GM23338 (cell line): ENCODE measurements at regions not wholly inside any gene's neighbourhood (a gene's known extent, or its start where the extent isn't known, plus 50 kb on each side); places are given as distances from the start of the nearest gene placed in this dataset.

ENCODE experiments used
- ATAC-seq: fragments of 200-7000 bp; cut with Tn5 transposase; 3 replicates; pipeline ENCODE4 v1.9.1; 2020
- DNase-seq: peaks from one replicate; pipeline ENCODE4 v3.0.0-alpha.2; 2015; ENCODE audit warnings: low spot score
- H2AFZ ChIP-seq: fragments of 200-600 bp; sonication (generic); 2 replicates; pipeline ENCODE4 v1.8.0; 2016; ENCODE audit warnings: antibody characterized with exemption, mild to moderate bottlenecking, moderate library complexity
- H3F3A ChIP-seq: fragments of 200-600 bp; sonication (generic); replicated peaks from 2 replicates; pipeline ENCODE4 v1.8.0; 2017; ENCODE audit warnings: antibody characterized with exemption, mixed run types, low read depth
- H3K27ac ChIP-seq: fragments of 200-600 bp; sonication (generic); 2 replicates; pipeline ENCODE4 v1.6.1; 2016; ENCODE audit warnings: low read depth
- H3K27me3 ChIP-seq: fragments of 200-600 bp; sonication (generic); 2 replicates; pipeline ENCODE4 v1.8.0; 2016; ENCODE audit warnings: mild to moderate bottlenecking, mixed run types, moderate library complexity; ENCODE audit not compliant: insufficient read depth
- H3K36me3 ChIP-seq: fragments of 200-600 bp; sonication (generic); 2 replicates; pipeline ENCODE4 v1.8.0; 2016; ENCODE audit warnings: mild to moderate bottlenecking; ENCODE audit not compliant: insufficient read depth
- H3K4me1 ChIP-seq: fragments of 200-600 bp; sonication (generic); 2 replicates; pipeline ENCODE4 v1.8.0; 2016; ENCODE audit warnings: mild to moderate bottlenecking, moderate library complexity; ENCODE audit not compliant: insufficient read depth
- H3K4me2 ChIP-seq: fragments of 200-600 bp; sonication (generic); 2 replicates; pipeline ENCODE4 v1.7.1; 2017; ENCODE audit warnings: mixed run types
- H3K4me3 ChIP-seq: fragments of 200-600 bp; sonication (generic); 2 replicates; pipeline ENCODE4 v1.6.1; 2016; ENCODE audit warnings: mixed run types
- H3K79me2 ChIP-seq: fragments of 200-600 bp; sonication (generic); replicated peaks from 2 replicates; pipeline ENCODE4 v1.8.0; 2017; ENCODE audit warnings: mild to moderate bottlenecking; ENCODE audit not compliant: insufficient read depth
- H3K9me2 ChIP-seq: fragments of 200-600 bp; sonication (generic); 2 replicates; pipeline ENCODE4 v1.8.0; 2017; ENCODE audit not compliant: insufficient read depth
- H4K20me1 ChIP-seq: fragments of 200-600 bp; sonication (generic); replicated peaks from 2 replicates; pipeline ENCODE4 v1.8.0; 2017; ENCODE audit warnings: mild to moderate bottlenecking; ENCODE audit not compliant: insufficient read depth
- H3K27ac Mint-ChIP-seq: 2 replicates; pipeline ENCODE4 v1.8.0; 2020; ENCODE audit warnings: inconsistent platforms, mild to moderate bottlenecking, moderate library complexity, mixed read lengths
- H3K27me3 Mint-ChIP-seq: 3 replicates; pipeline ENCODE4 v1.8.0; 2022; ENCODE audit warnings: low read depth, mild to moderate bottlenecking, moderate library complexity, mixed read lengths, inconsistent platforms; ENCODE audit not compliant: insufficient read depth, poor library complexity
- H3K36me3 Mint-ChIP-seq: 3 replicates; pipeline ENCODE4 v1.8.0; 2021; ENCODE audit warnings: low read depth, mild to moderate bottlenecking, inconsistent platforms, moderate library complexity, mixed read lengths
- H3K4me1 Mint-ChIP-seq: 3 replicates; pipeline ENCODE4 v1.8.0; 2020; ENCODE audit warnings: mild to moderate bottlenecking, inconsistent platforms, mixed read lengths
- H3K4me3 Mint-ChIP-seq: 3 replicates; pipeline ENCODE4 v1.8.0; 2021; ENCODE audit warnings: moderate library complexity, mild to moderate bottlenecking, inconsistent platforms, mixed read lengths
- H3K9me3 Mint-ChIP-seq: 3 replicates; pipeline ENCODE4 v1.8.0; 2020; ENCODE audit warnings: moderate library complexity, mild to moderate bottlenecking, inconsistent platforms, mixed read lengths
- CREB1 ChIP-seq: fragments of 250-450 bp; sonication (Bioruptor Pico); IDR thresholded peaks from 2 replicates; pipeline ENCODE4 v1.5.0; 2020; ENCODE audit warnings: low read depth, mild to moderate bottlenecking, moderate library complexity
- EZH2 ChIP-seq: fragments of 200-600 bp; sonication (generic); IDR thresholded peaks from one replicate; pipeline ENCODE4 v1.8.0; 2017; ENCODE audit warnings: antibody characterized with exemption, mild to moderate bottlenecking, low read depth; ENCODE audit not compliant: unreplicated experiment
- EZH2phosphoT487 ChIP-seq: fragments of 200-600 bp; sonication (generic); IDR thresholded peaks from one replicate; pipeline ENCODE4 v1.8.1; 2018; ENCODE audit warnings: antibody characterized with exemption; ENCODE audit not compliant: unreplicated experiment
- JUNB ChIP-seq: IDR thresholded peaks from one replicate; pipeline ENCODE4 v1.6.1; 2016; ENCODE audit warnings: antibody characterized with exemption; ENCODE audit not compliant: unreplicated experiment
- NANOG ChIP-seq: IDR thresholded peaks from 2 replicates; pipeline ENCODE4 v1.6.1; 2016; ENCODE audit warnings: antibody characterized with exemption, borderline replicate concordance
- POLR2AphosphoS5 ChIP-seq: IDR thresholded peaks from 2 replicates; pipeline ENCODE4 v1.6.1; 2016; ENCODE audit warnings: antibody characterized with exemption, low read depth
- REST ChIP-seq: IDR thresholded peaks from one replicate; pipeline ENCODE4 v1.6.1; 2018; ENCODE audit warnings: antibody characterized with exemption; ENCODE audit not compliant: unreplicated experiment
- STAT1 ChIP-seq: IDR thresholded peaks from one replicate; pipeline ENCODE4 v1.6.1; 2016; ENCODE audit warnings: antibody characterized with exemption; ENCODE audit not compliant: unreplicated experiment
- ZNF114 ChIP-seq: fragments of 250-450 bp; sonication (Bioruptor Pico); IDR thresholded peaks from 2 replicates; pipeline ENCODE4 v1.5.0; 2020; ENCODE audit warnings: mild to moderate bottlenecking, moderate library complexity
- ZNF331 ChIP-seq: fragments of 250-450 bp; sonication (Bioruptor Pico); IDR thresholded peaks from 2 replicates; pipeline ENCODE4 v1.5.0; 2020; ENCODE audit warnings: low read depth, mild to moderate bottlenecking, moderate library complexity
- TF ChIP-seq, protein P1 (sequence below), 2 experiments: fragments of 200-600 bp in 1 of 2; sonication (generic) in 1 of 2; conservative IDR thresholded peaks; 2 replicates each; pipeline versions ENCODE4 v1.5.1 to v1.6.1; 2016 to 2017; ENCODE audit warnings: antibody characterized with exemption in 2 of 2, low read depth in 2 of 2, mild to moderate bottlenecking in 2 of 2, moderate library complexity in 1 of 2
- TF ChIP-seq, protein P2 (sequence below): IDR thresholded peaks from 2 replicates; pipeline ENCODE4 v1.6.1; 2016; ENCODE audit warnings: antibody characterized with exemption
- TF ChIP-seq, protein P3 (sequence below): fragments of 250-450 bp; sonication (Bioruptor Pico); IDR thresholded peaks from 2 replicates; pipeline ENCODE4 v1.5.0; 2020; ENCODE audit warnings: mild to moderate bottlenecking, moderate library complexity

GRCh38 chr10:36003688-36004087 is 361.6 kb upstream of the FZD8 start:
- H3K27ac Mint-ChIP-seq, result no peak overlapping the region
- Histone ChIP-seq H4K20me1 (no peaks in the 10 kb centered on the region), H3K4me2 (no peak overlapping the region), H3K9me2 (no peaks in the 10 kb centered on the region), H3K27ac (no peak overlapping the region), H3K27me3 (no peaks in the 10 kb centered on the region), H3F3A (no peaks in the 10 kb centered on the region), H3K36me3 (no peaks in the 10 kb centered on the region), H3K4me1 (no peaks in the 10 kb centered on the region), H2AFZ (no peak overlapping the region), H3K4me3 (no peak overlapping the region), H3K79me2 (no peaks in the 10 kb centered on the region)
- H3K4me1 Mint-ChIP-seq, result no peaks in the 10 kb centered on the region
- no peak for ATAC-seq
- no peaks in the 10 kb centered on the region; the same call in 2 of the 3 replicates for H3K36me3 Mint-ChIP-seq
- no peak for DNase-seq
- TF ChIP-seq EZH2, result no peak
- TF ChIP-seq ZNF114 (CRISPR knock-in tag), result no peak
- TF ChIP-seq POLR2AphosphoS5, result no peak
- TF ChIP-seq, protein P1, sequence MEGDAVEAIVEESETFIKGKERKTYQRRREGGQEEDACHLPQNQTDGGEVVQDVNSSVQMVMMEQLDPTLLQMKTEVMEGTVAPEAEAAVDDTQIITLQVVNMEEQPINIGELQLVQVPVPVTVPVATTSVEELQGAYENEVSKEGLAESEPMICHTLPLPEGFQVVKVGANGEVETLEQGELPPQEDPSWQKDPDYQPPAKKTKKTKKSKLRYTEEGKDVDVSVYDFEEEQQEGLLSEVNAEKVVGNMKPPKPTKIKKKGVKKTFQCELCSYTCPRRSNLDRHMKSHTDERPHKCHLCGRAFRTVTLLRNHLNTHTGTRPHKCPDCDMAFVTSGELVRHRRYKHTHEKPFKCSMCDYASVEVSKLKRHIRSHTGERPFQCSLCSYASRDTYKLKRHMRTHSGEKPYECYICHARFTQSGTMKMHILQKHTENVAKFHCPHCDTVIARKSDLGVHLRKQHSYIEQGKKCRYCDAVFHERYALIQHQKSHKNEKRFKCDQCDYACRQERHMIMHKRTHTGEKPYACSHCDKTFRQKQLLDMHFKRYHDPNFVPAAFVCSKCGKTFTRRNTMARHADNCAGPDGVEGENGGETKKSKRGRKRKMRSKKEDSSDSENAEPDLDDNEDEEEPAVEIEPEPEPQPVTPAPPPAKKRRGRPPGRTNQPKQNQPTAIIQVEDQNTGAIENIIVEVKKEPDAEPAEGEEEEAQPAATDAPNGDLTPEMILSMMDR (conservative IDR thresholded peaks at IDR 0.05; ENCODE audit: low read depth in 2 of 2), result no peak
- TF ChIP-seq, protein P2, sequence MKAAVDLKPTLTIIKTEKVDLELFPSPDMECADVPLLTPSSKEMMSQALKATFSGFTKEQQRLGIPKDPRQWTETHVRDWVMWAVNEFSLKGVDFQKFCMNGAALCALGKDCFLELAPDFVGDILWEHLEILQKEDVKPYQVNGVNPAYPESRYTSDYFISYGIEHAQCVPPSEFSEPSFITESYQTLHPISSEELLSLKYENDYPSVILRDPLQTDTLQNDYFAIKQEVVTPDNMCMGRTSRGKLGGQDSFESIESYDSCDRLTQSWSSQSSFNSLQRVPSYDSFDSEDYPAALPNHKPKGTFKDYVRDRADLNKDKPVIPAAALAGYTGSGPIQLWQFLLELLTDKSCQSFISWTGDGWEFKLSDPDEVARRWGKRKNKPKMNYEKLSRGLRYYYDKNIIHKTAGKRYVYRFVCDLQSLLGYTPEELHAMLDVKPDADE, result no peak
- TF ChIP-seq NANOG, result no peak
- TF ChIP-seq CREB1, result no peak
- no peak for TF ChIP-seq ZNF331 (CRISPR knock-in tag)
- TF ChIP-seq, protein P3, sequence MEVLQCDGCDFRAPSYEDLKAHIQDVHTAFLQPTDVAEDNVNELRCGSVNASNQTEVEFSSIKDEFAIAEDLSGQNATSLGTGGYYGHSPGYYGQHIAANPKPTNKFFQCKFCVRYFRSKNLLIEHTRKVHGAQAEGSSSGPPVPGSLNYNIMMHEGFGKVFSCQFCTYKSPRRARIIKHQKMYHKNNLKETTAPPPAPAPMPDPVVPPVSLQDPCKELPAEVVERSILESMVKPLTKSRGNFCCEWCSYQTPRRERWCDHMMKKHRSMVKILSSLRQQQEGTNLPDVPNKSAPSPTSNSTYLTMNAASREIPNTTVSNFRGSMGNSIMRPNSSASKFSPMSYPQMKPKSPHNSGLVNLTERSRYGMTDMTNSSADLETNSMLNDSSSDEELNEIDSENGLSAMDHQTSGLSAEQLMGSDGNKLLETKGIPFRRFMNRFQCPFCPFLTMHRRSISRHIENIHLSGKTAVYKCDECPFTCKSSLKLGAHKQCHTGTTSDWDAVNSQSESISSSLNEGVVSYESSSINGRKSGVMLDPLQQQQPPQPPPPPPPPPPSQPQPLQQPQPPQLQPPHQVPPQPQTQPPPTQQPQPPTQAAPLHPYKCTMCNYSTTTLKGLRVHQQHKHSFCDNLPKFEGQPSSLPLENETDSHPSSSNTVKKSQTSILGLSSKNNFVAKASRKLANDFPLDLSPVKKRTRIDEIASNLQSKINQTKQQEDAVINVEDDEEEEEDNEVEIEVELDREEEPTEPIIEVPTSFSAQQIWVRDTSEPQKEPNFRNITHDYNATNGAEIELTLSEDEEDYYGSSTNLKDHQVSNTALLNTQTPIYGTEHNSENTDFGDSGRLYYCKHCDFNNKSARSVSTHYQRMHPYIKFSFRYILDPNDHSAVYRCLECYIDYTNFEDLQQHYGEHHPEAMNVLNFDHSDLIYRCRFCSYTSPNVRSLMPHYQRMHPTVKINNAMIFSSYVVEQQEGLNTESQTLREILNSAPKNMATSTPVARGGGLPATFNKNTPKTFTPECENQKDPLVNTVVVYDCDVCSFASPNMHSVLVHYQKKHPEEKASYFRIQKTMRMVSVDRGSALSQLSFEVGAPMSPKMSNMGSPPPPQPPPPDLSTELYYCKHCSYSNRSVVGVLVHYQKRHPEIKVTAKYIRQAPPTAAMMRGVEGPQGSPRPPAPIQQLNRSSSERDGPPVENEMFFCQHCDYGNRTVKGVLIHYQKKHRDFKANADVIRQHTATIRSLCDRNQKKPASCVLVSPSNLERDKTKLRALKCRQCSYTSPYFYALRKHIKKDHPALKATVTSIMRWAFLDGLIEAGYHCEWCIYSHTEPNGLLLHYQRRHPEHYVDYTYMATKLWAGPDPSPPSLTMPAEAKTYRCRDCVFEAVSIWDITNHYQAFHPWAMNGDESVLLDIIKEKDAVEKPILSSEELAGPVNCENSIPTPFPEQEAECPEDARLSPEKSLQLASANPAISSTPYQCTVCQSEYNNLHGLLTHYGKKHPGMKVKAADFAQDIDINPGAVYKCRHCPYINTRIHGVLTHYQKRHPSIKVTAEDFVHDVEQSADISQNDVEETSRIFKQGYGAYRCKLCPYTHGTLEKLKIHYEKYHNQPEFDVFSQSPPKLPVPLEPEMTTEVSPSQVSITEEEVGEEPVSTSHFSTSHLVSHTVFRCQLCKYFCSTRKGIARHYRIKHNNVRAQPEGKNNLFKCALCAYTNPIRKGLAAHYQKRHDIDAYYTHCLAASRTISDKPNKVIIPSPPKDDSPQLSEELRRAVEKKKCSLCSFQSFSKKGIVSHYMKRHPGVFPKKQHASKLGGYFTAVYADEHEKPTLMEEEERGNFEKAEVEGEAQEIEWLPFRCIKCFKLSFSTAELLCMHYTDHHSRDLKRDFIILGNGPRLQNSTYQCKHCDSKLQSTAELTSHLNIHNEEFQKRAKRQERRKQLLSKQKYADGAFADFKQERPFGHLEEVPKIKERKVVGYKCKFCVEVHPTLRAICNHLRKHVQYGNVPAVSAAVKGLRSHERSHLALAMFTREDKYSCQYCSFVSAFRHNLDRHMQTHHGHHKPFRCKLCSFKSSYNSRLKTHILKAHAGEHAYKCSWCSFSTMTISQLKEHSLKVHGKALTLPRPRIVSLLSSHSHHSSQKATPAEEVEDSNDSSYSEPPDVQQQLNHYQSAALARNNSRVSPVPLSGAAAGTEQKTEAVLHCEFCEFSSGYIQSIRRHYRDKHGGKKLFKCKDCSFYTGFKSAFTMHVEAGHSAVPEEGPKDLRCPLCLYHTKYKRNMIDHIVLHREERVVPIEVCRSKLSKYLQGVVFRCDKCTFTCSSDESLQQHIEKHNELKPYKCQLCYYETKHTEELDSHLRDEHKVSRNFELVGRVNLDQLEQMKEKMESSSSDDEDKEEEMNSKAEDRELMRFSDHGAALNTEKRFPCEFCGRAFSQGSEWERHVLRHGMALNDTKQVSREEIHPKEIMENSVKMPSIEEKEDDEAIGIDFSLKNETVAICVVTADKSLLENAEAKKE (CRISPR knock-in tag), result no peak
- TF ChIP-seq JUNB, result no peak
- no peak for TF ChIP-seq REST
- TF ChIP-seq EZH2phosphoT487, result no peak
- TF ChIP-seq STAT1, result no peak
- H3K9me3 Mint-ChIP-seq, result peaks cover 9% of the 10 kb centered on the region; the same call in 2 of the 3 replicates
- H3K27me3 Mint-ChIP-seq, result peaks cover 3% of the 10 kb centered on the region
- no peak overlapping the region for H3K4me3 Mint-ChIP-seq
